GM23338 (cell line): ENCODE measurements at regions not wholly inside any gene's neighbourhood (a gene's known extent, or its start where the extent isn't known, plus 50 kb on each side); places are given as distances from the start of the nearest gene placed in this dataset.
"Not testable (repeated sequence)": the region's sequence is repeated elsewhere in the genome, so short reads cannot be mapped to it uniquely, and the experiment has no call there.

Experiments
- ATAC-seq: fragments of 200-7000 bp; cut with Tn5 transposase; 3 replicates; pipeline ENCODE4 v1.9.1; 2020
- DNase-seq: peaks from one replicate; pipeline ENCODE4 v3.0.0-alpha.2; 2015; ENCODE audit warnings: low spot score
- H2AFZ ChIP-seq: fragments of 200-600 bp; sonication (generic); 2 replicates; pipeline ENCODE4 v1.8.0; 2016; ENCODE audit warnings: antibody characterized with exemption, mild to moderate bottlenecking, moderate library complexity
- H3F3A ChIP-seq: fragments of 200-600 bp; sonication (generic); replicated peaks from 2 replicates; pipeline ENCODE4 v1.8.0; 2017; ENCODE audit warnings: antibody characterized with exemption, mixed run types, low read depth
- H3K27ac ChIP-seq: fragments of 200-600 bp; sonication (generic); 2 replicates; pipeline ENCODE4 v1.6.1; 2016; ENCODE audit warnings: low read depth
- H3K27me3 ChIP-seq: fragments of 200-600 bp; sonication (generic); 2 replicates; pipeline ENCODE4 v1.8.0; 2016; ENCODE audit warnings: mild to moderate bottlenecking, mixed run types, moderate library complexity; ENCODE audit not compliant: insufficient read depth
- H3K36me3 ChIP-seq: fragments of 200-600 bp; sonication (generic); 2 replicates; pipeline ENCODE4 v1.8.0; 2016; ENCODE audit warnings: mild to moderate bottlenecking; ENCODE audit not compliant: insufficient read depth
- H3K4me1 ChIP-seq: fragments of 200-600 bp; sonication (generic); 2 replicates; pipeline ENCODE4 v1.8.0; 2016; ENCODE audit warnings: mild to moderate bottlenecking, moderate library complexity; ENCODE audit not compliant: insufficient read depth
- H3K4me2 ChIP-seq: fragments of 200-600 bp; sonication (generic); 2 replicates; pipeline ENCODE4 v1.7.1; 2017; ENCODE audit warnings: mixed run types
- H3K4me3 ChIP-seq: fragments of 200-600 bp; sonication (generic); 2 replicates; pipeline ENCODE4 v1.6.1; 2016; ENCODE audit warnings: mixed run types
- H3K79me2 ChIP-seq: fragments of 200-600 bp; sonication (generic); replicated peaks from 2 replicates; pipeline ENCODE4 v1.8.0; 2017; ENCODE audit warnings: mild to moderate bottlenecking; ENCODE audit not compliant: insufficient read depth
- H3K9me2 ChIP-seq: fragments of 200-600 bp; sonication (generic); 2 replicates; pipeline ENCODE4 v1.8.0; 2017; ENCODE audit not compliant: insufficient read depth
- H4K20me1 ChIP-seq: fragments of 200-600 bp; sonication (generic); replicated peaks from 2 replicates; pipeline ENCODE4 v1.8.0; 2017; ENCODE audit warnings: mild to moderate bottlenecking; ENCODE audit not compliant: insufficient read depth
- H3K27ac Mint-ChIP-seq: 2 replicates; pipeline ENCODE4 v1.8.0; 2020; ENCODE audit warnings: inconsistent platforms, mild to moderate bottlenecking, moderate library complexity, mixed read lengths
- H3K27me3 Mint-ChIP-seq: 3 replicates; pipeline ENCODE4 v1.8.0; 2022; ENCODE audit warnings: low read depth, mild to moderate bottlenecking, moderate library complexity, mixed read lengths, inconsistent platforms; ENCODE audit not compliant: insufficient read depth, poor library complexity
- H3K36me3 Mint-ChIP-seq: 3 replicates; pipeline ENCODE4 v1.8.0; 2021; ENCODE audit warnings: low read depth, mild to moderate bottlenecking, inconsistent platforms, moderate library complexity, mixed read lengths
- H3K4me1 Mint-ChIP-seq: 3 replicates; pipeline ENCODE4 v1.8.0; 2020; ENCODE audit warnings: mild to moderate bottlenecking, inconsistent platforms, mixed read lengths
- H3K4me3 Mint-ChIP-seq: 3 replicates; pipeline ENCODE4 v1.8.0; 2021; ENCODE audit warnings: moderate library complexity, mild to moderate bottlenecking, inconsistent platforms, mixed read lengths
- H3K9me3 Mint-ChIP-seq: 3 replicates; pipeline ENCODE4 v1.8.0; 2020; ENCODE audit warnings: moderate library complexity, mild to moderate bottlenecking, inconsistent platforms, mixed read lengths
- CREB1 ChIP-seq: fragments of 250-450 bp; sonication (Bioruptor Pico); IDR thresholded peaks from 2 replicates; pipeline ENCODE4 v1.5.0; 2020; ENCODE audit warnings: low read depth, mild to moderate bottlenecking, moderate library complexity
- ETS1 ChIP-seq: IDR thresholded peaks from 2 replicates; pipeline ENCODE4 v1.6.1; 2016; ENCODE audit warnings: antibody characterized with exemption
- EZH2 ChIP-seq: fragments of 200-600 bp; sonication (generic); IDR thresholded peaks from one replicate; pipeline ENCODE4 v1.8.0; 2017; ENCODE audit warnings: antibody characterized with exemption, mild to moderate bottlenecking, low read depth; ENCODE audit not compliant: unreplicated experiment
- EZH2phosphoT487 ChIP-seq: fragments of 200-600 bp; sonication (generic); IDR thresholded peaks from one replicate; pipeline ENCODE4 v1.8.1; 2018; ENCODE audit warnings: antibody characterized with exemption; ENCODE audit not compliant: unreplicated experiment
- JUNB ChIP-seq: IDR thresholded peaks from one replicate; pipeline ENCODE4 v1.6.1; 2016; ENCODE audit warnings: antibody characterized with exemption; ENCODE audit not compliant: unreplicated experiment
- NANOG ChIP-seq: IDR thresholded peaks from 2 replicates; pipeline ENCODE4 v1.6.1; 2016; ENCODE audit warnings: antibody characterized with exemption, borderline replicate concordance
- POLR2AphosphoS5 ChIP-seq: IDR thresholded peaks from 2 replicates; pipeline ENCODE4 v1.6.1; 2016; ENCODE audit warnings: antibody characterized with exemption, low read depth
- REST ChIP-seq: IDR thresholded peaks from one replicate; pipeline ENCODE4 v1.6.1; 2018; ENCODE audit warnings: antibody characterized with exemption; ENCODE audit not compliant: unreplicated experiment
- STAT1 ChIP-seq: IDR thresholded peaks from one replicate; pipeline ENCODE4 v1.6.1; 2016; ENCODE audit warnings: antibody characterized with exemption; ENCODE audit not compliant: unreplicated experiment
- ZNF114 ChIP-seq: fragments of 250-450 bp; sonication (Bioruptor Pico); IDR thresholded peaks from 2 replicates; pipeline ENCODE4 v1.5.0; 2020; ENCODE audit warnings: mild to moderate bottlenecking, moderate library complexity
- ZNF331 ChIP-seq: fragments of 250-450 bp; sonication (Bioruptor Pico); IDR thresholded peaks from 2 replicates; pipeline ENCODE4 v1.5.0; 2020; ENCODE audit warnings: low read depth, mild to moderate bottlenecking, moderate library complexity
- ZNF462 ChIP-seq: fragments of 250-450 bp; sonication (Bioruptor Pico); IDR thresholded peaks from 2 replicates; pipeline ENCODE4 v1.5.0; 2020; ENCODE audit warnings: mild to moderate bottlenecking, moderate library complexity

- H3K4me1 Mint-ChIP-seq, ATAC-seq, H3K9me2 ChIP-seq: not testable (repeated sequence)
Observed at GRCh38 chr4:123012416-123012815, 90.0 kb upstream of the NUDT6 start.

GRCh38 chr4:123014038-123014437 is 91.6 kb upstream of the NUDT6 start:
- Mint-ChIP-seq H3K4me1 (no peaks in the 10 kb centered on the region; the same call in 2 of the 3 replicates), H3K27me3 (peaks cover 3% of the 10 kb centered on the region), H3K36me3 (peaks cover 75% of the 10 kb centered on the region), H3K4me3 (no peak overlapping the region), H3K9me3 (peaks cover 53% of the 10 kb centered on the region), H3K27ac (no peak overlapping the region)
- Histone ChIP-seq H4K20me1 (no peaks in the 10 kb centered on the region), H2AFZ (no peak overlapping the region), H3K4me1 (no peaks in the 10 kb centered on the region), H3F3A (no peaks in the 10 kb centered on the region), H3K9me2 (no peaks in the 10 kb centered on the region; the same call in 1 of the 2 replicates), H3K79me2 (no peaks in the 10 kb centered on the region), H3K27me3 (no peaks in the 10 kb centered on the region), H3K36me3 (peaks cover 5% of the 10 kb centered on the region; the same call in 1 of the 2 replicates), H3K27ac (no peak overlapping the region), H3K4me3 (no peak overlapping the region), H3K4me2 (no peak overlapping the region)
- ATAC-seq (no peak), DNase-seq (no peak)
- TF ChIP-seq EZH2 (no peak), JUNB (no peak), ETS1 (no peak), ZNF331 (CRISPR knock-in tag) (no peak), POLR2AphosphoS5 (no peak), EZH2phosphoT487 (no peak), NANOG (no peak), REST (no peak), STAT1 (no peak), ZNF114 (no peak), ZNF462 (no peak), CREB1 (CRISPR knock-in tag) (no peak)

More at GRCh38 chr4:123012416-123012815, 90.0 kb upstream of the NUDT6 start:
- peaks cover 13% of the 10 kb centered on the region; the same call in 1 of the 2 replicates for H3K36me3 ChIP-seq
- not testable (repeated sequence) for H3K4me3 Mint-ChIP-seq, H3K27me3 ChIP-seq, H3K27me3 Mint-ChIP-seq, DNase-seq, H2AFZ ChIP-seq, H3K79me2 ChIP-seq, H3K4me1 ChIP-seq, H3K4me2 ChIP-seq, H3F3A ChIP-seq, H4K20me1 ChIP-seq, H3K4me3 ChIP-seq, H3K27ac Mint-ChIP-seq, H3K27ac ChIP-seq
- Mint-ChIP-seq H3K9me3 (peaks cover 50% of the 10 kb centered on the region), H3K36me3 (peaks cover 83% of the 10 kb centered on the region)
